WTC11 (cell line): ENCODE measurements at regions not wholly inside any gene's neighbourhood (a gene's known extent, or its start where the extent isn't known, plus 50 kb on each side); places are given as distances from the start of the nearest gene placed in this dataset.

Experiments
- CTCF ChIP-seq: fragments of 200-600 bp; IDR thresholded peaks from 2 replicates; pipeline ENCODE4 v1.8.0; 2022; ENCODE audit warnings: antibody characterized with exemption
- GRHL2 ChIP-seq: fragments of 250-450 bp; sonication (Bioruptor Pico); IDR thresholded peaks from 2 replicates; pipeline ENCODE4 v1.8.0; 2022; ENCODE audit warnings: mild to moderate bottlenecking, moderate library complexity; ENCODE audit not compliant: insufficient replicate concordance, severe bottlenecking
- ZNF423 ChIP-seq: fragments of 250-450 bp; sonication (Bioruptor Pico); IDR thresholded peaks from 2 replicates; pipeline ENCODE4 v2.1.2; 2022; ENCODE audit warnings: mild to moderate bottlenecking, moderate library complexity
- TF ChIP-seq, protein P1 (sequence below): sonication (generic); formaldehyde crosslinking; IDR thresholded peaks from 2 replicates; pipeline ENCODE4 v1.8.0; 2022; ENCODE audit warnings: mild to moderate bottlenecking, missing genetic modification reagents
- TF ChIP-seq, protein P2 (sequence below): fragments of 250-450 bp; sonication (Bioruptor Pico); IDR thresholded peaks from 2 replicates; pipeline ENCODE4 v1.9.0; 2021; ENCODE audit warnings: mild to moderate bottlenecking

GRCh38 chr1:36603461-36603860 lies 120.7 kb upstream of the CSF3R start:
- TF ChIP-seq ZNF423 (CRISPR knock-in tag) (no peak), CTCF (no peak), GRHL2 (CRISPR knock-in tag) (no peak)
- TF ChIP-seq, protein P1, sequence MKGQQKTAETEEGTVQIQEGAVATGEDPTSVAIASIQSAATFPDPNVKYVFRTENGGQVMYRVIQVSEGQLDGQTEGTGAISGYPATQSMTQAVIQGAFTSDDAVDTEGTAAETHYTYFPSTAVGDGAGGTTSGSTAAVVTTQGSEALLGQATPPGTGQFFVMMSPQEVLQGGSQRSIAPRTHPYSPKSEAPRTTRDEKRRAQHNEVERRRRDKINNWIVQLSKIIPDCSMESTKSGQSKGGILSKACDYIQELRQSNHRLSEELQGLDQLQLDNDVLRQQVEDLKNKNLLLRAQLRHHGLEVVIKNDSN: no peak
- TF ChIP-seq, protein P2, sequence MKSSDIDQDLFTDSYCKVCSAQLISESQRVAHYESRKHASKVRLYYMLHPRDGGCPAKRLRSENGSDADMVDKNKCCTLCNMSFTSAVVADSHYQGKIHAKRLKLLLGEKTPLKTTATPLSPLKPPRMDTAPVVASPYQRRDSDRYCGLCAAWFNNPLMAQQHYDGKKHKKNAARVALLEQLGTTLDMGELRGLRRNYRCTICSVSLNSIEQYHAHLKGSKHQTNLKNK (CRISPR knock-in tag): no peak
